ENCODE measurements at regions not wholly inside any gene's neighbourhood (a gene's known extent, or its start where the extent isn't known, plus 50 kb on each side); places are given as distances from the start of the nearest gene placed in this dataset.

DNA sequence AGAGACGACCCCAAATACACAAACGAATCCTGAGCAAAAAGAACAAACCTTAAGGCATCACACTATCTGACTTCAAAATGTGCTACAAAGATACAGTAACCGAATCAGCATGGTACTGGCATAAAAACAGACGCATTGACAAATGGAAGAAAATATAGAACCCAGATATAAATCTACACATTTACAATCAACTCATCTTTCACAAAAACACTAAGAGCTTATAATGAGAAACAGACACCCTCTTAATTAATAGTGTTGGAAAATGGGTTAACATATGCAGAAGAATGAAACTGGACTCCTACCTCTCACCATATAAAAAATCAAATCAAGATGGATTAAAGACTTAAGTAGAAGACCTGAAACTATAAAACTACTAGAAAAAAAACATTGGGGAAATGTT, 130.3 kb upstream of the DCBLD2 start:
- no peak for ATAC-seq
- in situ Hi-C loops (cut with MboI): no loop called here
- RAD21 ChIA-PET (ENCODE audit: unreplicated experiment): no interaction called here

More for the DNA sequence above, 130.3 kb upstream of the DCBLD2 start:
- no peak overlapping the region for H3K4me2 ChIP-seq (ENCODE audit: control insufficient read depth, insufficient read depth)
- no peak overlapping the region for H2AFZ ChIP-seq (ENCODE audit: control insufficient read depth, low read depth, low read length)
- BruUV-seq (replicated peaks): no TSS peak
- FAIRE-seq (no peak), DNase-seq (ENCODE audit: low read depth, low spot score) (no peak)
- ChIA-PET SMC1A (ENCODE audit: uncharacterized antibody, unreplicated experiment) (no interaction called here), POLR2A (interaction anchor here (0.5 kb wide), 1 partner anchor 1104 kb away, joined by 3 read pairs; no protein-coding TSS in a partner anchor), CTCF (no interaction called here)
- TF ChIP-seq SMC3 (IDR thresholded peaks at IDR 0.05; ENCODE audit: borderline replicate concordance, low read length) (no peak), RELA (IDR thresholded peaks at IDR 0.05; ENCODE audit: borderline replicate concordance, partially characterized antibody) (no peak), HCFC1 (IDR thresholded peaks at IDR 0.05; ENCODE audit: low read length) (no peak), IRF4 (IDR thresholded peaks at IDR 0.05; ENCODE audit: low read depth, low read length) (no peak), POLR2AphosphoS2 (IDR thresholded peaks at IDR 0.05; ENCODE audit: low read depth, low read length) (no peak), BCLAF1 (IDR thresholded peaks at IDR 0.05) (no peak), ZSCAN29 (IDR thresholded peaks at IDR 0.05) (no peak), RELB (IDR thresholded peaks at IDR 0.05; ENCODE audit: low read depth) (no peak), RAD21 (IDR thresholded peaks at IDR 0.05; ENCODE audit: insufficient read depth, low read depth, low read length) (no peak), JUND (IDR thresholded peaks at IDR 0.05; ENCODE audit: low read depth, low read length) (no peak), HDGF (IDR thresholded peaks at IDR 0.05) (no peak), CEBPB (IDR thresholded peaks at IDR 0.05; ENCODE audit: borderline replicate concordance in 1 of 2, low read depth in 2 of 2, low read length in 2 of 2) (no peak), MXI1 (IDR thresholded peaks at IDR 0.05; ENCODE audit: low read depth, low read length) (no peak)
- TF ChIP-seq, protein P1, sequence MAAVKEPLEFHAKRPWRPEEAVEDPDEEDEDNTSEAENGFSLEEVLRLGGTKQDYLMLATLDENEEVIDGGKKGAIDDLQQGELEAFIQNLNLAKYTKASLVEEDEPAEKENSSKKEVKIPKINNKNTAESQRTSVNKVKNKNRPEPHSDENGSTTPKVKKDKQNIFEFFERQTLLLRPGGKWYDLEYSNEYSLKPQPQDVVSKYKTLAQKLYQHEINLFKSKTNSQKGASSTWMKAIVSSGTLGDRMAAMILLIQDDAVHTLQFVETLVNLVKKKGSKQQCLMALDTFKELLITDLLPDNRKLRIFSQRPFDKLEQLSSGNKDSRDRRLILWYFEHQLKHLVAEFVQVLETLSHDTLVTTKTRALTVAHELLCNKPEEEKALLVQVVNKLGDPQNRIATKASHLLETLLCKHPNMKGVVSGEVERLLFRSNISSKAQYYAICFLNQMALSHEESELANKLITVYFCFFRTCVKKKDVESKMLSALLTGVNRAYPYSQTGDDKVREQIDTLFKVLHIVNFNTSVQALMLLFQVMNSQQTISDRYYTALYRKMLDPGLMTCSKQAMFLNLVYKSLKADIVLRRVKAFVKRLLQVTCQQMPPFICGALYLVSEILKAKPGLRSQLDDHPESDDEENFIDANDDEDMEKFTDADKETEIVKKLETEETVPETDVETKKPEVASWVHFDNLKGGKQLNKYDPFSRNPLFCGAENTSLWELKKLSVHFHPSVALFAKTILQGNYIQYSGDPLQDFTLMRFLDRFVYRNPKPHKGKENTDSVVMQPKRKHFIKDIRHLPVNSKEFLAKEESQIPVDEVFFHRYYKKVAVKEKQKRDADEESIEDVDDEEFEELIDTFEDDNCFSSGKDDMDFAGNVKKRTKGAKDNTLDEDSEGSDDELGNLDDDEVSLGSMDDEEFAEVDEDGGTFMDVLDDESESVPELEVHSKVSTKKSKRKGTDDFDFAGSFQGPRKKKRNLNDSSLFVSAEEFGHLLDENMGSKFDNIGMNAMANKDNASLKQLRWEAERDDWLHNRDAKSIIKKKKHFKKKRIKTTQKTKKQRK (IDR thresholded peaks at IDR 0.05; ENCODE audit: low read depth, low read length): no peak
- no peak overlapping the region for H3K27ac ChIP-seq (ENCODE audit: control insufficient read depth, insufficient read depth)
- intact Hi-C loops (cut with micrococcal nuclease; ENCODE audit: unreplicated experiment): no loop called here
- no peaks in the 10 kb centered on the region for H3K27me3 ChIP-seq (replicated peaks in 1 of 2; ENCODE audit: control insufficient read depth in 2 of 2, insufficient read depth in 2 of 2, low read length in 1 of 2)
- H3K9ac ChIP-seq (ENCODE audit: control insufficient read depth, insufficient read depth, low read length): no peak overlapping the region
- H3K36me3 ChIP-seq (ENCODE audit: control insufficient read depth in 2 of 2, insufficient read depth in 2 of 2, low read length in 1 of 2): no peaks in the 10 kb centered on the region
- no peaks in the 10 kb centered on the region for H3K79me2 ChIP-seq (ENCODE audit: control insufficient read depth, insufficient read depth, low read length)
- H3K4me3 ChIP-seq: no peak overlapping the region
- H3K9me3 ChIP-seq (replicated peaks; ENCODE audit: control insufficient read depth, insufficient read depth, low read length): no peaks in the 10 kb centered on the region; the same call in 2 of the 3 replicates
- no peaks in the 10 kb centered on the region for H3K4me1 ChIP-seq (ENCODE audit: control insufficient read depth, insufficient read depth, low read length)
- no peaks in the 10 kb centered on the region for H4K20me1 ChIP-seq (ENCODE audit: control insufficient read depth, insufficient read depth)
- 46% methylated on average over 4 of the region's 4 CpGs for WGBS (ENCODE audit: insufficient coverage, insufficient replicate concordance, low lambda C conversion rate, missing lambda C conversion rate)
